ENCODE measurements at regions not wholly inside any gene's neighbourhood (a gene's known extent, or its start where the extent isn't known, plus 50 kb on each side); places are given as distances from the start of the nearest gene placed in this dataset.

DNA sequence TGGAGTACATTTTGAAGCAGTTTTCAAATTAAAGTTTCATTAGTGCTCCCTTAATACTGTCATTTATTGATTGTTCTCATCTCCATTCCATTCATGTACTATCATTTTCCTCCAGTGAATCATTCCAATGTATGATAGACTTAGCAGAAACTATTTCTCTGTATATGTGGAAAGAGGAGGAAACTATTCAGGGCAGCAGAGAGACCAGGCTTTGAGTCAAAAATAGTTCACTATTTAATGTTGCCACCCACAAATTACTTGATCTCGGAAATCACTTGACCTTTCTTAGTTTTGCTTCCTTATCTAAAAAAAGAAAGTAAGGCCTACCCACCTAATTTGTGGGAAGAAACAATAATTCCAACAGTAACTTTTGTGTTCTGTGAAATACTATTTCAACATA, 610.5 kb upstream of the ZNF385D start:
- H2BK120ac ChIP-seq (ENCODE audit: low read depth, low read length): no peak overlapping the region
- no peak overlapping the region for H3K27ac ChIP-seq (replicated peaks; ENCODE audit: low read length)
- no peak overlapping the region for H2AFZ ChIP-seq (ENCODE audit: low read length)
- H3K27me3 ChIP-seq (ENCODE audit: control insufficient read depth in 3 of 3, insufficient read depth in 3 of 3, low read depth in 1 of 3, low read length in 3 of 3): no peaks in the 10 kb centered on the region
- no peak overlapping the region for H3K4ac ChIP-seq (ENCODE audit: low read length)
- no peak overlapping the region for H2BK15ac ChIP-seq (ENCODE audit: low read length)
- H3K23ac ChIP-seq (ENCODE audit: low read depth, low read length, poor library complexity): no peak overlapping the region
- DNase-seq (ENCODE audit: low spot score): no peak
- no peak overlapping the region for H2AK5ac ChIP-seq (ENCODE audit: low read depth, low read length)
- H3K18ac ChIP-seq (ENCODE audit: low read length): no peak overlapping the region
- no CpG with 5 or more reads among the region's 1 CpG for WGBS, 2 donors (ENCODE audit: extremely low coverage in 2 of 2, insufficient read length in 2 of 2, insufficient replicate concordance in 1 of 2)
- no peak overlapping the region for H4K8ac ChIP-seq (ENCODE audit: low read depth, low read length)
- no peak overlapping the region for H3K9ac ChIP-seq (ENCODE audit: low read depth, low read length, poor library complexity)
- no peaks in the 10 kb centered on the region for H3K79me1 ChIP-seq (ENCODE audit: low read depth, low read length)
- H3K4me1 ChIP-seq (ENCODE audit: control insufficient read depth in 2 of 2, insufficient read depth in 1 of 2, low read depth in 1 of 2, low read length in 2 of 2): no peaks in the 10 kb centered on the region
- H4K91ac ChIP-seq (ENCODE audit: low read depth, low read length, poor library complexity): no peak overlapping the region
- no peak overlapping the region for H3K14ac ChIP-seq (ENCODE audit: low read length)
- H3K9me3 ChIP-seq (replicated peaks in 1 of 2; ENCODE audit: control insufficient read depth in 2 of 2, insufficient read depth in 1 of 2, low read depth in 1 of 2, low read length in 2 of 2): no peaks in the 10 kb centered on the region
- H2BK5ac ChIP-seq (ENCODE audit: low read length): no peak overlapping the region
- no peak overlapping the region for H3K4me2 ChIP-seq (ENCODE audit: insufficient read depth, low read length, poor library complexity, severe bottlenecking)
- H2BK12ac ChIP-seq (ENCODE audit: low read length): no peak overlapping the region
- no peaks in the 10 kb centered on the region for H3K36me3 ChIP-seq (replicated peaks in 1 of 2; ENCODE audit: control insufficient read depth in 2 of 2, insufficient read depth in 2 of 2, low read length in 2 of 2)
- H3K4me3 ChIP-seq (ENCODE audit: low read length in 2 of 2): no peak overlapping the region

DNA sequence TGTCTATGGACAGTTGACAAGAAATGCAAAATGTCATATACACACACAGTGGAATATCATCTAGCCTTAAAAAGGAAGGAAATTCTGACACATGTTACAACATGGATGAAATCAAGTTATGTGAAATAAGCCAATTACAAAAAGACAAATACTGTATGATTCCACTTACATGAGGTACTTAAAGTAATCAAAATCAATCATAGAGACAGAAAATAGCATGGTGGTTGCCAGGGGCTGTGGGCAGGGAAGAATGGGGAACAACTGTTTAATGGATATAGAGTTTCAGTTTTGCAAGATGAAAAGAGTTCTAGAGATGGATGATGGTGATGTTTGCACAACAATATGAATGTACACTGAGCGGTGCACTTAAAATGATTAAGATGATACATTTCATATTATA, 613.8 kb upstream of the ZNF385D start:
- Histone ChIP-seq H3K23ac (ENCODE audit: low read depth, low read length, poor library complexity) (no peak overlapping the region), H3K9me3 (replicated peaks in 1 of 2; ENCODE audit: control insufficient read depth in 2 of 2, insufficient read depth in 1 of 2, low read depth in 1 of 2, low read length in 2 of 2) (no peaks in the 10 kb centered on the region), H2AFZ (ENCODE audit: low read length) (no peak overlapping the region), H2AK5ac (ENCODE audit: low read depth, low read length) (no peak overlapping the region), H2BK120ac (ENCODE audit: low read depth, low read length) (no peak overlapping the region), H3K79me1 (ENCODE audit: low read depth, low read length) (no peaks in the 10 kb centered on the region), H3K14ac (ENCODE audit: low read length) (no peak overlapping the region), H3K27ac (replicated peaks; ENCODE audit: low read length) (no peak overlapping the region), H3K36me3 (replicated peaks in 1 of 2; ENCODE audit: control insufficient read depth in 2 of 2, insufficient read depth in 2 of 2, low read length in 2 of 2) (no peaks in the 10 kb centered on the region), H3K4me3 (ENCODE audit: low read length in 2 of 2) (no peak overlapping the region), H3K27me3 (ENCODE audit: control insufficient read depth in 3 of 3, insufficient read depth in 3 of 3, low read depth in 1 of 3, low read length in 3 of 3) (no peaks in the 10 kb centered on the region), H3K4me2 (ENCODE audit: insufficient read depth, low read length, poor library complexity, severe bottlenecking) (no peak overlapping the region), H2BK5ac (ENCODE audit: low read length) (no peak overlapping the region), H2BK15ac (ENCODE audit: low read length) (no peak overlapping the region), H3K4ac (ENCODE audit: low read length) (no peak overlapping the region), H4K91ac (ENCODE audit: low read depth, low read length, poor library complexity) (no peak overlapping the region), H2BK12ac (ENCODE audit: low read length) (no peak overlapping the region), H3K18ac (ENCODE audit: low read length) (no peak overlapping the region), H4K8ac (ENCODE audit: low read depth, low read length) (no peak overlapping the region), H3K4me1 (ENCODE audit: control insufficient read depth in 2 of 2, insufficient read depth in 1 of 2, low read depth in 1 of 2, low read length in 2 of 2) (no peaks in the 10 kb centered on the region), H3K9ac (ENCODE audit: low read depth, low read length, poor library complexity) (no peak overlapping the region)
- WGBS, 2 donors (ENCODE audit: extremely low coverage in 2 of 2, insufficient read length in 2 of 2, insufficient replicate concordance in 1 of 2): no CpG with 5 or more reads among the region's 1 CpG
- no peak for DNase-seq (ENCODE audit: low spot score)

DNA sequence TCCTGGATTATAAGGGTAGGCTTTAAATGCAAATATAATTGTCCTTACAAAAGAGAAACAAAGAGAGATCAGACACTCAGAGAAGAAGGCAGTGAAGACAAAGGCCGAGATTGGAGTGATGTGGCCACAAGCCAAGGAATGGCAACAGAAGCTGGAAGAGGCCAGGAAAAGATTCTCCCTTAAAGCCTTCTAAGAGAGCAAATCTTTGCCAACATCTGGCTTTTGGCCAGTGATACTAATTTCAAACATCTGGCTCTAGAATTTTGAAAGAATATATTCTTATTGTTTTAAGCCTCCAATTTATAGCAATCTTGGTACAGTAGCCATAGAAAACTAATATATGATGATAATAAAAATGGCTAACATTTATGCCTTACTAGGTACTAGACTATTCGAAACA, 615.8 kb upstream of the ZNF385D start:
- Histone ChIP-seq H3K4me2 (ENCODE audit: insufficient read depth, low read length, poor library complexity, severe bottlenecking) (no peak overlapping the region), H2BK5ac (ENCODE audit: low read length) (no peak overlapping the region), H3K79me1 (ENCODE audit: low read depth, low read length) (no peaks in the 10 kb centered on the region), H3K27me3 (ENCODE audit: control insufficient read depth in 3 of 3, insufficient read depth in 3 of 3, low read depth in 1 of 3, low read length in 3 of 3) (peaks cover 0 to 17% (median 6%) of the 10 kb centered on the region in 3 experiments), H3K36me3 (replicated peaks in 1 of 2; ENCODE audit: control insufficient read depth in 2 of 2, insufficient read depth in 2 of 2, low read length in 2 of 2) (no peaks in the 10 kb centered on the region), H3K4me3 (ENCODE audit: low read length in 2 of 2) (no peak overlapping the region), H2BK120ac (ENCODE audit: low read depth, low read length) (no peak overlapping the region), H3K4me1 (ENCODE audit: control insufficient read depth in 2 of 2, insufficient read depth in 1 of 2, low read depth in 1 of 2, low read length in 2 of 2) (peaks cover 0 to 1% of the 10 kb centered on the region in 2 donors), H3K9me3 (replicated peaks in 1 of 2; ENCODE audit: control insufficient read depth in 2 of 2, insufficient read depth in 1 of 2, low read depth in 1 of 2, low read length in 2 of 2) (peaks cover 0 to 3% of the 10 kb centered on the region in 2 donors), H3K18ac (ENCODE audit: low read length) (no peak overlapping the region), H2AK5ac (ENCODE audit: low read depth, low read length) (no peak overlapping the region), H2AFZ (ENCODE audit: low read length) (no peak overlapping the region), H3K4ac (ENCODE audit: low read length) (no peak overlapping the region), H2BK12ac (ENCODE audit: low read length) (no peak overlapping the region), H3K14ac (ENCODE audit: low read length) (no peak overlapping the region), H2BK15ac (ENCODE audit: low read length) (no peak overlapping the region), H3K23ac (ENCODE audit: low read depth, low read length, poor library complexity) (no peak overlapping the region), H3K27ac (replicated peaks; ENCODE audit: low read length) (no peak overlapping the region), H4K8ac (ENCODE audit: low read depth, low read length) (no peak overlapping the region), H3K9ac (ENCODE audit: low read depth, low read length, poor library complexity) (no peak overlapping the region), H4K91ac (ENCODE audit: low read depth, low read length, poor library complexity) (no peak overlapping the region)
- no peak for DNase-seq (ENCODE audit: low spot score)
- WGBS, 2 donors (ENCODE audit: extremely low coverage in 2 of 2, insufficient read length in 2 of 2, insufficient replicate concordance in 1 of 2): no CpG with 5 or more reads among the region's 2 CpGs

DNA sequence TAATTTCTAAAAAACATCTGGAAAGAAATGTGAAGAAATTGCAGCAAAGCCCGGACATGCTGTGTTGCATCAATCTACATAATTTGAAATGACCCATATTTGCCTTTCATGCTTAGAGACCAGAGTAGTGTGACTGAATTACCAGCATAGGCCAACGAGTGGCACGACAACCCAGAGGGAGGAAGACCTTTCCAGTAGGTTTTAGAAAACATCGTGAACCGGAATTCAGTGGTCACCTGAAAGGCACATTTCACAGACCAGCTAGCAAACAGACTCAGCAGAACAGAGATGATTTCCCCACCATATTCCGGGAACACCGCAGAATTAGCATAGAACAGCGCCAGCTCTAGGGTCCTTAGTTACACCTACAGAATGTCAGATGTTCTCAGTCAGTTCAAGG, 620.0 kb upstream of the ZNF385D start:
- Histone ChIP-seq H3K4ac (ENCODE audit: low read length) (no peak overlapping the region), H2AK5ac (ENCODE audit: low read depth, low read length) (no peak overlapping the region), H2BK15ac (ENCODE audit: low read length) (no peak overlapping the region), H4K8ac (ENCODE audit: low read depth, low read length) (no peak overlapping the region), H3K18ac (ENCODE audit: low read length) (no peak overlapping the region), H2BK12ac (ENCODE audit: low read length) (no peak overlapping the region), H3K4me2 (ENCODE audit: insufficient read depth, low read length, poor library complexity, severe bottlenecking) (no peak overlapping the region), H2BK120ac (ENCODE audit: low read depth, low read length) (no peak overlapping the region), H3K36me3 (replicated peaks in 1 of 2; ENCODE audit: control insufficient read depth in 2 of 2, insufficient read depth in 2 of 2, low read length in 2 of 2) (no peaks in the 10 kb centered on the region), H3K9me3 (replicated peaks in 1 of 2; ENCODE audit: control insufficient read depth in 2 of 2, insufficient read depth in 1 of 2, low read depth in 1 of 2, low read length in 2 of 2) (peaks cover 0 to 3% of the 10 kb centered on the region in 2 donors), H3K4me3 (ENCODE audit: low read length in 2 of 2) (no peak overlapping the region), H3K4me1 (ENCODE audit: control insufficient read depth in 2 of 2, insufficient read depth in 1 of 2, low read depth in 1 of 2, low read length in 2 of 2) (peaks cover 0 to 1% of the 10 kb centered on the region in 2 donors), H3K14ac (ENCODE audit: low read length) (no peak overlapping the region), H3K27me3 (ENCODE audit: control insufficient read depth in 3 of 3, insufficient read depth in 3 of 3, low read depth in 1 of 3, low read length in 3 of 3) (peaks cover 0 to 45% (median 25%) of the 10 kb centered on the region in 3 experiments), H4K91ac (ENCODE audit: low read depth, low read length, poor library complexity) (no peak overlapping the region), H2BK5ac (ENCODE audit: low read length) (no peak overlapping the region), H2AFZ (ENCODE audit: low read length) (no peak overlapping the region), H3K23ac (ENCODE audit: low read depth, low read length, poor library complexity) (no peak overlapping the region), H3K79me1 (ENCODE audit: low read depth, low read length) (no peaks in the 10 kb centered on the region), H3K9ac (ENCODE audit: low read depth, low read length, poor library complexity) (no peak overlapping the region), H3K27ac (replicated peaks; ENCODE audit: low read length) (no peak overlapping the region)
- no peak for DNase-seq (ENCODE audit: low spot score)
- WGBS, 2 donors (ENCODE audit: extremely low coverage in 2 of 2, insufficient read length in 2 of 2, insufficient replicate concordance in 1 of 2): no CpG with 5 or more reads among the region's 8 CpGs
